ENCODE measurements at regions not wholly inside any gene's neighbourhood (a gene's known extent, or its start where the extent isn't known, plus 50 kb on each side); places are given as distances from the start of the nearest gene placed in this dataset.

DNA sequence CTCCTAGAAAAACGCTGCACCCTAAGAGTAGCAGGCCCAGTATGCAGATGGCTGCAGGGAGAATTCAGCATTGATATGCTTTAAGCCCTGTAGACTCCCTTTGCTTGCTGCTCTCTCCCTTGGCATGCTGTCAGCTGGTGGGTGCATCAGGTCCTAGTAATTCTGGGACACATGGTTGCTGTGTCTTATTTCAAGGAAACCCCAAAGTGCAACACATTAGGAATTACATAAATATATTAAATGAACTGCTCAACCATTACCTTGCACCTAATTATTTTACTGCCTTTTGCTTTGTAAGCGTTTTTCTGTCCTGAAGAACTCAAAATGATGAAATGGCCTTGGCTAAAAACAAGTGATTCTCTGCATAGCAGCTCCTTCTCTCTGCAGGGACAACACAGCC is 516.3 kb downstream of the ZIC3 start (continued):
- TF ChIP-seq RNF2 (IDR thresholded peaks at IDR 0.05; ENCODE audit: borderline replicate concordance, low read depth, low read length, missing control alignments, poor library complexity, severe bottlenecking) (no peak), RFX5 (IDR thresholded peaks at IDR 0.05; ENCODE audit: borderline replicate concordance, low read depth, low read length) (no peak), SP4 (IDR thresholded peaks at IDR 0.05; ENCODE audit: low read length) (no peak)
- TF ChIP-seq, protein P1, sequence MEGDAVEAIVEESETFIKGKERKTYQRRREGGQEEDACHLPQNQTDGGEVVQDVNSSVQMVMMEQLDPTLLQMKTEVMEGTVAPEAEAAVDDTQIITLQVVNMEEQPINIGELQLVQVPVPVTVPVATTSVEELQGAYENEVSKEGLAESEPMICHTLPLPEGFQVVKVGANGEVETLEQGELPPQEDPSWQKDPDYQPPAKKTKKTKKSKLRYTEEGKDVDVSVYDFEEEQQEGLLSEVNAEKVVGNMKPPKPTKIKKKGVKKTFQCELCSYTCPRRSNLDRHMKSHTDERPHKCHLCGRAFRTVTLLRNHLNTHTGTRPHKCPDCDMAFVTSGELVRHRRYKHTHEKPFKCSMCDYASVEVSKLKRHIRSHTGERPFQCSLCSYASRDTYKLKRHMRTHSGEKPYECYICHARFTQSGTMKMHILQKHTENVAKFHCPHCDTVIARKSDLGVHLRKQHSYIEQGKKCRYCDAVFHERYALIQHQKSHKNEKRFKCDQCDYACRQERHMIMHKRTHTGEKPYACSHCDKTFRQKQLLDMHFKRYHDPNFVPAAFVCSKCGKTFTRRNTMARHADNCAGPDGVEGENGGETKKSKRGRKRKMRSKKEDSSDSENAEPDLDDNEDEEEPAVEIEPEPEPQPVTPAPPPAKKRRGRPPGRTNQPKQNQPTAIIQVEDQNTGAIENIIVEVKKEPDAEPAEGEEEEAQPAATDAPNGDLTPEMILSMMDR (IDR thresholded peaks at IDR 0.05; ENCODE audit: control extremely low read depth in 1 of 3, insufficient read depth in 1 of 3, low read depth in 1 of 3, low read length in 3 of 3) = no peak
